ENCODE measurements at regions not wholly inside any gene's neighbourhood (a gene's known extent, or its start where the extent isn't known, plus 50 kb on each side); places are given as distances from the start of the nearest gene placed in this dataset.

DNA sequence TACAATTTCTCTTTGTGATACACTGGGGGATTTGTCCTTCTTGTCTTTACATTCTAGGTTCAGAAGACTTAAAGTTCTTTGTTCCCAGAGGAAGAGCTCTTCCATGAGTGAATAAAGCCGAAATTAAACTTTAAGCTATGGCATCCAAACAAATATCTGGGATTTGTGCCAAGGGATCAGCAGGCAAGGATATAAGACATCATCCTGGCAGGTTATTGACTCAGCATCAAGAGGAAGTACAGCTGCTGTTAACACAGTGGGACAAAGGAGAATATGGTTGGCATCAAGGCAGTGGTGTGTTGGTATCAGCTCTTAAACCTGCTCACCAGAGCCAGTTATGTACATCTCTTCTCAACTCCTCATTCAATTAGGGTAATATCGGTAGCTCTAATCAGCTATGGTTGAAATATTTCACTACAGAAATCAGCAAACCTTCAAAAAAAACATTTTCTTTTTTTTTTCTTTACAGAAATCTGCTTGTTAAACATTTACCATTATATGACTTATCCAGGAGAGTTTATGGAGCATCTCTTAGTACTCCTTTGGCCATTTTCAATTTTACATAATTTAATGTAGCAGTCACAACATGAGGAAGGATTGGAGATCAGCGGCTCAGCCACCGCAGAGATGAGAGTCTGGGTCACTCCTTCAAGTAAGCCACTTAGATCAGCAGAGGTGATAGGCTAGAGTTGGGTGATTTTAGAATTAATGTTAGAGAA, 1198.6 kb upstream of the EPHA6 start (continued):
- TF ChIP-seq, protein P1, sequence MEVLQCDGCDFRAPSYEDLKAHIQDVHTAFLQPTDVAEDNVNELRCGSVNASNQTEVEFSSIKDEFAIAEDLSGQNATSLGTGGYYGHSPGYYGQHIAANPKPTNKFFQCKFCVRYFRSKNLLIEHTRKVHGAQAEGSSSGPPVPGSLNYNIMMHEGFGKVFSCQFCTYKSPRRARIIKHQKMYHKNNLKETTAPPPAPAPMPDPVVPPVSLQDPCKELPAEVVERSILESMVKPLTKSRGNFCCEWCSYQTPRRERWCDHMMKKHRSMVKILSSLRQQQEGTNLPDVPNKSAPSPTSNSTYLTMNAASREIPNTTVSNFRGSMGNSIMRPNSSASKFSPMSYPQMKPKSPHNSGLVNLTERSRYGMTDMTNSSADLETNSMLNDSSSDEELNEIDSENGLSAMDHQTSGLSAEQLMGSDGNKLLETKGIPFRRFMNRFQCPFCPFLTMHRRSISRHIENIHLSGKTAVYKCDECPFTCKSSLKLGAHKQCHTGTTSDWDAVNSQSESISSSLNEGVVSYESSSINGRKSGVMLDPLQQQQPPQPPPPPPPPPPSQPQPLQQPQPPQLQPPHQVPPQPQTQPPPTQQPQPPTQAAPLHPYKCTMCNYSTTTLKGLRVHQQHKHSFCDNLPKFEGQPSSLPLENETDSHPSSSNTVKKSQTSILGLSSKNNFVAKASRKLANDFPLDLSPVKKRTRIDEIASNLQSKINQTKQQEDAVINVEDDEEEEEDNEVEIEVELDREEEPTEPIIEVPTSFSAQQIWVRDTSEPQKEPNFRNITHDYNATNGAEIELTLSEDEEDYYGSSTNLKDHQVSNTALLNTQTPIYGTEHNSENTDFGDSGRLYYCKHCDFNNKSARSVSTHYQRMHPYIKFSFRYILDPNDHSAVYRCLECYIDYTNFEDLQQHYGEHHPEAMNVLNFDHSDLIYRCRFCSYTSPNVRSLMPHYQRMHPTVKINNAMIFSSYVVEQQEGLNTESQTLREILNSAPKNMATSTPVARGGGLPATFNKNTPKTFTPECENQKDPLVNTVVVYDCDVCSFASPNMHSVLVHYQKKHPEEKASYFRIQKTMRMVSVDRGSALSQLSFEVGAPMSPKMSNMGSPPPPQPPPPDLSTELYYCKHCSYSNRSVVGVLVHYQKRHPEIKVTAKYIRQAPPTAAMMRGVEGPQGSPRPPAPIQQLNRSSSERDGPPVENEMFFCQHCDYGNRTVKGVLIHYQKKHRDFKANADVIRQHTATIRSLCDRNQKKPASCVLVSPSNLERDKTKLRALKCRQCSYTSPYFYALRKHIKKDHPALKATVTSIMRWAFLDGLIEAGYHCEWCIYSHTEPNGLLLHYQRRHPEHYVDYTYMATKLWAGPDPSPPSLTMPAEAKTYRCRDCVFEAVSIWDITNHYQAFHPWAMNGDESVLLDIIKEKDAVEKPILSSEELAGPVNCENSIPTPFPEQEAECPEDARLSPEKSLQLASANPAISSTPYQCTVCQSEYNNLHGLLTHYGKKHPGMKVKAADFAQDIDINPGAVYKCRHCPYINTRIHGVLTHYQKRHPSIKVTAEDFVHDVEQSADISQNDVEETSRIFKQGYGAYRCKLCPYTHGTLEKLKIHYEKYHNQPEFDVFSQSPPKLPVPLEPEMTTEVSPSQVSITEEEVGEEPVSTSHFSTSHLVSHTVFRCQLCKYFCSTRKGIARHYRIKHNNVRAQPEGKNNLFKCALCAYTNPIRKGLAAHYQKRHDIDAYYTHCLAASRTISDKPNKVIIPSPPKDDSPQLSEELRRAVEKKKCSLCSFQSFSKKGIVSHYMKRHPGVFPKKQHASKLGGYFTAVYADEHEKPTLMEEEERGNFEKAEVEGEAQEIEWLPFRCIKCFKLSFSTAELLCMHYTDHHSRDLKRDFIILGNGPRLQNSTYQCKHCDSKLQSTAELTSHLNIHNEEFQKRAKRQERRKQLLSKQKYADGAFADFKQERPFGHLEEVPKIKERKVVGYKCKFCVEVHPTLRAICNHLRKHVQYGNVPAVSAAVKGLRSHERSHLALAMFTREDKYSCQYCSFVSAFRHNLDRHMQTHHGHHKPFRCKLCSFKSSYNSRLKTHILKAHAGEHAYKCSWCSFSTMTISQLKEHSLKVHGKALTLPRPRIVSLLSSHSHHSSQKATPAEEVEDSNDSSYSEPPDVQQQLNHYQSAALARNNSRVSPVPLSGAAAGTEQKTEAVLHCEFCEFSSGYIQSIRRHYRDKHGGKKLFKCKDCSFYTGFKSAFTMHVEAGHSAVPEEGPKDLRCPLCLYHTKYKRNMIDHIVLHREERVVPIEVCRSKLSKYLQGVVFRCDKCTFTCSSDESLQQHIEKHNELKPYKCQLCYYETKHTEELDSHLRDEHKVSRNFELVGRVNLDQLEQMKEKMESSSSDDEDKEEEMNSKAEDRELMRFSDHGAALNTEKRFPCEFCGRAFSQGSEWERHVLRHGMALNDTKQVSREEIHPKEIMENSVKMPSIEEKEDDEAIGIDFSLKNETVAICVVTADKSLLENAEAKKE (CRISPR knock-in tag; IDR thresholded peaks at IDR 0.05), result no peak
- no peak for TF ChIP-seq STAT1 (IDR thresholded peaks at IDR 0.05; ENCODE audit: unreplicated experiment)

DNA sequence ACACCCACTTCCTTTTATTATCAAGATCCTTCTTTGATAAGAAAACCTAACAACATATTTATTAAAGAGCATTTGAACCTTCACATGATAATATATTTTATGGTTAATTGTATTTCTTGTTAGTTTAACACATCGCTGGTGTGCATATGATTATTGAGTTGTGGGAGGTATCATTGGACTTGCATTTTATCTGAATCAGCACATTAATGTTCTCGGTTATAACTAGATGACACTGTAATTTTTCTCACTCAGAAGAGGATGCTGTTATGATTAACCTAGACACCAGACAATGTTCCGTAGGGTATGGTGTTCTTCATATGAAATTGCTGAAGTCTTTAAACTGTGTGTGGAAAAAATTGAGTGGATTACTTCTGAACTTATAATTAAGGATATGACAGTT, 1188.3 kb upstream of the EPHA6 start:
- no peaks in the 10 kb centered on the region for H3K36me3 ChIP-seq (ENCODE audit: insufficient read depth)
- no peaks in the 10 kb centered on the region for H3K79me2 ChIP-seq (replicated peaks; ENCODE audit: insufficient read depth)
- TF ChIP-seq EZH2 (IDR thresholded peaks at IDR 0.05; ENCODE audit: low read depth, unreplicated experiment) (no peak), ZNF331 (CRISPR knock-in tag; IDR thresholded peaks at IDR 0.05; ENCODE audit: low read depth) (no peak), ZNF114 (CRISPR knock-in tag; IDR thresholded peaks at IDR 0.05) (no peak), CREB1 (CRISPR knock-in tag; IDR thresholded peaks at IDR 0.05; ENCODE audit: low read depth) (no peak), NANOG (IDR thresholded peaks at IDR 0.05; ENCODE audit: borderline replicate concordance) (no peak), JUNB (IDR thresholded peaks at IDR 0.05; ENCODE audit: unreplicated experiment) (no peak), STAT1 (IDR thresholded peaks at IDR 0.05; ENCODE audit: unreplicated experiment) (no peak), EZH2phosphoT487 (IDR thresholded peaks at IDR 0.05; ENCODE audit: unreplicated experiment) (no peak), POLR2AphosphoS5 (IDR thresholded peaks at IDR 0.05; ENCODE audit: low read depth) (no peak)
- TF ChIP-seq, protein P2, sequence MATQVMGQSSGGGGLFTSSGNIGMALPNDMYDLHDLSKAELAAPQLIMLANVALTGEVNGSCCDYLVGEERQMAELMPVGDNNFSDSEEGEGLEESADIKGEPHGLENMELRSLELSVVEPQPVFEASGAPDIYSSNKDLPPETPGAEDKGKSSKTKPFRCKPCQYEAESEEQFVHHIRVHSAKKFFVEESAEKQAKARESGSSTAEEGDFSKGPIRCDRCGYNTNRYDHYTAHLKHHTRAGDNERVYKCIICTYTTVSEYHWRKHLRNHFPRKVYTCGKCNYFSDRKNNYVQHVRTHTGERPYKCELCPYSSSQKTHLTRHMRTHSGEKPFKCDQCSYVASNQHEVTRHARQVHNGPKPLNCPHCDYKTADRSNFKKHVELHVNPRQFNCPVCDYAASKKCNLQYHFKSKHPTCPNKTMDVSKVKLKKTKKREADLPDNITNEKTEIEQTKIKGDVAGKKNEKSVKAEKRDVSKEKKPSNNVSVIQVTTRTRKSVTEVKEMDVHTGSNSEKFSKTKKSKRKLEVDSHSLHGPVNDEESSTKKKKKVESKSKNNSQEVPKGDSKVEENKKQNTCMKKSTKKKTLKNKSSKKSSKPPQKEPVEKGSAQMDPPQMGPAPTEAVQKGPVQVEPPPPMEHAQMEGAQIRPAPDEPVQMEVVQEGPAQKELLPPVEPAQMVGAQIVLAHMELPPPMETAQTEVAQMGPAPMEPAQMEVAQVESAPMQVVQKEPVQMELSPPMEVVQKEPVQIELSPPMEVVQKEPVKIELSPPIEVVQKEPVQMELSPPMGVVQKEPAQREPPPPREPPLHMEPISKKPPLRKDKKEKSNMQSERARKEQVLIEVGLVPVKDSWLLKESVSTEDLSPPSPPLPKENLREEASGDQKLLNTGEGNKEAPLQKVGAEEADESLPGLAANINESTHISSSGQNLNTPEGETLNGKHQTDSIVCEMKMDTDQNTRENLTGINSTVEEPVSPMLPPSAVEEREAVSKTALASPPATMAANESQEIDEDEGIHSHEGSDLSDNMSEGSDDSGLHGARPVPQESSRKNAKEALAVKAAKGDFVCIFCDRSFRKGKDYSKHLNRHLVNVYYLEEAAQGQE (IDR thresholded peaks at IDR 0.05; ENCODE audit: unreplicated experiment), result no peak
- TF ChIP-seq, protein P3, sequence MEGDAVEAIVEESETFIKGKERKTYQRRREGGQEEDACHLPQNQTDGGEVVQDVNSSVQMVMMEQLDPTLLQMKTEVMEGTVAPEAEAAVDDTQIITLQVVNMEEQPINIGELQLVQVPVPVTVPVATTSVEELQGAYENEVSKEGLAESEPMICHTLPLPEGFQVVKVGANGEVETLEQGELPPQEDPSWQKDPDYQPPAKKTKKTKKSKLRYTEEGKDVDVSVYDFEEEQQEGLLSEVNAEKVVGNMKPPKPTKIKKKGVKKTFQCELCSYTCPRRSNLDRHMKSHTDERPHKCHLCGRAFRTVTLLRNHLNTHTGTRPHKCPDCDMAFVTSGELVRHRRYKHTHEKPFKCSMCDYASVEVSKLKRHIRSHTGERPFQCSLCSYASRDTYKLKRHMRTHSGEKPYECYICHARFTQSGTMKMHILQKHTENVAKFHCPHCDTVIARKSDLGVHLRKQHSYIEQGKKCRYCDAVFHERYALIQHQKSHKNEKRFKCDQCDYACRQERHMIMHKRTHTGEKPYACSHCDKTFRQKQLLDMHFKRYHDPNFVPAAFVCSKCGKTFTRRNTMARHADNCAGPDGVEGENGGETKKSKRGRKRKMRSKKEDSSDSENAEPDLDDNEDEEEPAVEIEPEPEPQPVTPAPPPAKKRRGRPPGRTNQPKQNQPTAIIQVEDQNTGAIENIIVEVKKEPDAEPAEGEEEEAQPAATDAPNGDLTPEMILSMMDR (conservative IDR thresholded peaks at IDR 0.05; ENCODE audit: low read depth in 2 of 2), result no peak
- H3K27ac ChIP-seq (ENCODE audit: low read depth), result no peak overlapping the region
- no peaks in the 10 kb centered on the region for H3K36me3 Mint-ChIP-seq (ENCODE audit: low read depth)
- H3K4me3 Mint-ChIP-seq, result no peak overlapping the region
- H3K27me3 ChIP-seq (ENCODE audit: insufficient read depth), result no peaks in the 10 kb centered on the region
- H3K27ac Mint-ChIP-seq, result no peak overlapping the region
- no peaks in the 10 kb centered on the region for H4K20me1 ChIP-seq (replicated peaks; ENCODE audit: insufficient read depth)
- H3K4me1 Mint-ChIP-seq, result peaks cover 24% of the 10 kb centered on the region; the same call in 2 of the 3 replicates
- no peak for ATAC-seq
- H3K27me3 Mint-ChIP-seq (ENCODE audit: insufficient read depth, low read depth, poor library complexity), result no peaks in the 10 kb centered on the region
- H3K9me2 ChIP-seq (ENCODE audit: insufficient read depth), result no peaks in the 10 kb centered on the region
- H3K9me3 Mint-ChIP-seq, result no peaks in the 10 kb centered on the region
- H3F3A ChIP-seq (replicated peaks; ENCODE audit: low read depth), result no peaks in the 10 kb centered on the region
- no peak for DNase-seq (ENCODE audit: low spot score)
- no peak overlapping the region for H3K4me3 ChIP-seq
- no peaks in the 10 kb centered on the region for H3K4me1 ChIP-seq (ENCODE audit: insufficient read depth)
- no peak overlapping the region for H2AFZ ChIP-seq
- H3K4me2 ChIP-seq, result no peak overlapping the region

Data from GM23338 (cell line).